ENCODE measurements at regions not wholly inside any gene's neighbourhood (a gene's known extent, or its start where the extent isn't known, plus 50 kb on each side); places are given as distances from the start of the nearest gene placed in this dataset.
A peak's percentile ranks its signal among the peaks of the same experiment; 100 is the strongest.
"Not testable (repeated sequence)": the region's sequence is repeated elsewhere in the genome, so short reads cannot be mapped to it uniquely, and the experiment has no call there.

GRCh38 chr21:14684071-14684470 is 138.0 kb upstream of the SAMSN1 start:
- no peak overlapping the region for H3K4me3 Mint-ChIP-seq
- H3K9me3 Mint-ChIP-seq = peaks cover 2% of the 10 kb centered on the region
- no peak overlapping the region for H3K27ac Mint-ChIP-seq
- peaks cover 22% of the 10 kb centered on the region for H3K4me1 Mint-ChIP-seq
- DNase-seq (ENCODE audit: low spot score in 2 of 2) (no peak), ATAC-seq (no peak)
- no peaks in the 10 kb centered on the region for H3K36me3 Mint-ChIP-seq

DNA sequence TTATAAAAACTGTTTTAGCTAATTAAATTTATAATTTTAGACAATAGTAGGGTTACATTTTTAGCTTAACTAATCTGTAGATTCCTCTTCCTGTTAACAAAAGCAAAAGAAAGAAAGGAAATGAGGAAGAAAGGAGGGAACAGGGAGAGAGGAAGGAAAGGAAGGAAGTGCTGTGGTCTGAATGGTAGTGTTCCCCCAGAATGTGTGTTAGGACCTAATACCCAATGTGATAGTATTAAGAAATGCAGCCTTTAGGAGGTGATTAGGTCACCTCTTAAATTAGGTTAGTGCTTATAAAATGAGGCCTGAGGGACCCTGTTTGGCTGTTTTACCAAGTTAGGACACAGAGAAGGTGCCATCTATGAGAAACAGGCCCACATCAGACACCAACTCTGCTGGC is 136.9 kb upstream of the SAMSN1 start:
- Mint-ChIP-seq H3K9me3 (no peaks in the 10 kb centered on the region), H3K27ac (peak overlapping the region; percentile 11), H3K36me3 (no peaks in the 10 kb centered on the region), H3K4me1 (peaks cover 22% of the 10 kb centered on the region), H3K4me3 (no peak overlapping the region)
- DNase-seq (ENCODE audit: low spot score in 2 of 2) (no peak), ATAC-seq (no peak)

DNA sequence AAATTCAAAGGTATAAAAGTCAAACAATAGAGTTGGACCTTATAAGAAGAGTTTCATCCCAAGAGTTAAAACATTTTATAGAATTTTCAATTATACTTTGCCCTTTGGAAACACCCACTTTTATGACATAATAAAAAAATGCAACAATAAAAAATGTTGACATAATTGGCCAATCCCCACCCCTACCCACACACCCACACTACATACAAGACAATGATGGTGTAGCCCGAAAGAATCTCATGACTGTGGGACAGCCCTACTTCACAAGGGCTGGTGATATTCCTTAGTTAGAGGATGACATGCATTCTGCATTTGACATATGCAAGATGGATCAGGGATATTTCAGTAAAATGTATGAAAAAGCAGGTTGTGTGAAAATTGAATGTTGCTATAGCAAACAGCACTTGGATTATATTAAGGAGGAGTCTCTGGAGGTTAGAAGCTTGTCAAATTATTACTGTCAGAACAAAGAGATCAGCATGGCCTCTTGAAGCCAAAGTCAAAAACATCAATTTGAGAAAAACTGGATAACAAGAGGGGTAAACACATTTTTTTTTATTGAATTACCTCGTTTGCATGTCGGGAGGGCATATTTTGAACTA is 133.0 kb upstream of the SAMSN1 start:
- Mint-ChIP-seq H3K36me3 (no peaks in the 10 kb centered on the region), H3K27ac (no peak overlapping the region), H3K4me1 (peaks cover 31% of the 10 kb centered on the region), H3K4me3 (no peak overlapping the region), H3K9me3 (peaks cover 4% of the 10 kb centered on the region)
- no peak for ATAC-seq
- DNase-seq (ENCODE audit: low spot score in 2 of 2) = no peak

GRCh38 chr21:14677639-14678179 is 131.6 kb upstream of the SAMSN1 start:
- Mint-ChIP-seq H3K4me1 (peaks cover 25% of the 10 kb centered on the region), H3K36me3 (no peaks in the 10 kb centered on the region), H3K4me3 (no peak overlapping the region), H3K27ac (no peak overlapping the region), H3K9me3 (peaks cover 4% of the 10 kb centered on the region)
- DNase-seq (ENCODE audit: low spot score in 2 of 2) = no peak
- no peak for ATAC-seq

- H3K9me3 Mint-ChIP-seq = peaks cover 4% of the 10 kb centered on the region
- peak overlapping the region; percentile 90 for H3K27ac Mint-ChIP-seq
- no peak for DNase-seq (ENCODE audit: low spot score in 2 of 2)
- H3K4me3 Mint-ChIP-seq = no peak overlapping the region
- H3K36me3 Mint-ChIP-seq = no peaks in the 10 kb centered on the region
- peaks cover 25% of the 10 kb centered on the region for H3K4me1 Mint-ChIP-seq
- no peak for ATAC-seq
Measured at GRCh38 chr21:14677013-14677412, 130.9 kb upstream of the SAMSN1 start.

DNA sequence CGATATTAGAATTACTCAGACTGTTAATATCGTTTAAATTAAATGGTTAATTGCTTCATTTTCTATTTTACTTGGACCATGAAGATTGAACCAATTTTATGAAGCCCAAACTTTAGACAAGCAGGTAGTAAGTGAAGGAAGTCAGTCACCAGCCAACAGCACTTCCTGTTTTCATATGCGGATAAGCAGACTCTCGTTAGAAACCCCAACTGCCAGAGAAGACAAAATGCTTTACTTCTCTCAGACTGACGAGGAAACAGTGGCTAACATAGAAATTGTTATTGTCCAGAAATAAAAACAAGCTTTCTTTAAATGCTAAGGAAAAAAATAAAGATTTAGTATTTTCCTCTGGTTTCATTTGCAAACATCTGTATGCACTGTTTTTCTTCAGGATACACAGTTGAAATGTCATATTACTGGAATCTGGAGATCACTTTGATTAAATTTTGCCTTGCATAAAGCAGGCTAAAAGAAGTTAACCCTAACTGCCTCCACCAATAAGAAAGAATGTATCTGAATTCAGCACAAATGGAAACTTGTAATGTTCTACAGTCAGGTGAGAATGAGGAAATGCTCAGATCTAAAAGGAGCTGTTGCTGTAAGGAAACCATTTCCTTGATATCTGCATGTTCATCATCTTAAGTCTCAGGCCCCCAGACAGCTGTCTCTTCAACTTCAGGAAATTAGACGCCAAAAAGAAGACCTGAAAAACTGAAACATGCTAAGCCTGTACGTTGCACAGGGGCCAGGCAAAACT is 129.8 kb upstream of the SAMSN1 start:
- no peak for DNase-seq (ENCODE audit: low spot score in 2 of 2)

GRCh38 chr21:14673649-14674048 is 127.5 kb upstream of the SAMSN1 start:
- Mint-ChIP-seq H3K9me3 (peaks cover 4% of the 10 kb centered on the region), H3K27ac (no peak overlapping the region), H3K36me3 (no peaks in the 10 kb centered on the region), H3K4me1 (peaks cover 20% of the 10 kb centered on the region), H3K4me3 (no peak overlapping the region)
- no peak for DNase-seq (ENCODE audit: low spot score in 2 of 2)
- ATAC-seq = no peak

More for the DNA sequence above, 129.8 kb upstream of the SAMSN1 start:
- H3K4me1 Mint-ChIP-seq = peaks cover 20% of the 10 kb centered on the region
- H3K27ac Mint-ChIP-seq = peak overlapping the region; percentile 90
- no peaks in the 10 kb centered on the region for H3K36me3 Mint-ChIP-seq
- H3K9me3 Mint-ChIP-seq = peaks cover 4% of the 10 kb centered on the region
- H3K4me3 Mint-ChIP-seq = peak overlapping the region; percentile 46
- peak; percentile 65 for ATAC-seq

DNA sequence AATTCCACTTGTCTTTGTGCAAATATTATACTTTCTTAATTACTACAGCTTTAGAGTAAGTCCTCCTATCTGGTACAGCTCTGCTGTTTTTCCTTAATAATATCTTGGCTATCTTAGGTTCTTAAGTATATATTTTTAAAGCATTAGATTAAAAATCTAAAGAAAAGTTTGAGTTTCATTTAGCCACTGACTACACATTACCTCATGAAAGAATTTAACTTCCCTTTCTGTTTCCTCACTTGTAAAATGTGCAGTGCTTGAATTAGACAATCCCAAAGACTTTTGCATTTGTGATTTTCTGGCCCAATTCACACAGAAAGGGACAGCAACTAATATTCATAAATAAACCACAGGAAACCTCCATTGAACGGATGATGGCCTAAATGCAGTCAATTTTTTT is 126.4 kb upstream of the SAMSN1 start:
- H3K4me3 Mint-ChIP-seq = no peak overlapping the region
- no peaks in the 10 kb centered on the region for H3K36me3 Mint-ChIP-seq
- no peak overlapping the region for H3K27ac Mint-ChIP-seq
- H3K4me1 Mint-ChIP-seq = peaks cover 15% of the 10 kb centered on the region
- DNase-seq (ENCODE audit: low spot score in 2 of 2) (no peak), ATAC-seq (no peak)
- H3K9me3 Mint-ChIP-seq = no peaks in the 10 kb centered on the region

- no peaks in the 10 kb centered on the region for H3K4me1 Mint-ChIP-seq
- no peaks in the 10 kb centered on the region for H3K36me3 Mint-ChIP-seq
- no peaks in the 10 kb centered on the region for H3K9me3 Mint-ChIP-seq
- no peak overlapping the region for H3K4me3 Mint-ChIP-seq
- no peak overlapping the region for H3K27ac Mint-ChIP-seq
- no peak for DNase-seq (ENCODE audit: low spot score in 2 of 2)
- ATAC-seq = no peak
Measured at GRCh38 chr21:14670409-14670808, 124.3 kb upstream of the SAMSN1 start.

- DNase-seq (ENCODE audit: low spot score in 2 of 2); H3K4me3 Mint-ChIP-seq; H3K9me3 Mint-ChIP-seq; ATAC-seq; H3K27ac Mint-ChIP-seq; H3K4me1 Mint-ChIP-seq; H3K36me3 Mint-ChIP-seq: not testable (repeated sequence)
Measured at GRCh38 chr21:14669092-14669491, 123.0 kb upstream of the SAMSN1 start.

DNA sequence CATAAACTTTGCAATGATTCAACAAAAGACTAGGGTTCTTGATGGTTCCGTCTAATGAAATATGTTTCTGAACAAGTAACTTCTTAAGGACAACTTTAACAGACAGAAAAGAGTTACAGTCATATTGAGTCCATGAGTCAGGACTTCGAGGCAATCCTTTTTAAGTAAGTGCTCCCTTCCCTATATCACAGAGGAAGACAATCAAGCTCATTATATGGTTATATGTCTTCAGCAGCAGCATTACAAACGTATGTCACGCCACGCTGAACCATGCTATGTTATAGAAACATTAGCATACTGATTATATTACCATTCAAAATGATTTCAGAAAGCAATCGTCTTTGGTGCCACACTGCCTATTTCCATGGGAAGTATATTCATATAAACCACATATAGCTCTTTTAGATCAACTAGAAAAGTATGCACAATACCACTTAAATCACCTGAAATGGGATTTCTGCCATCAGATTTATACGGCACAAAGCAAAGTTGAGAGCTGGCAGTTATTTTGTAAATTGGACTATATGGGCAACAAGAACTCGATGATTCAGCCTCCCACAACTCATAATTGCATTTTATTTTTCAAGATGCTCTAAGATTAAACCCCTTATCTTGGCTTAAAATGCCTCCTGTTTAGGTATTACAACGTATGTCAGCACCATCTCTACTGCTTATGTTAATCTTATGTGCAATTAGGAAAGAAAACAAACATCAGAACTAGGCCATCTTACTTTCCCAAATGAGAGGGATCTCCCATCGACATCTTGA is 111.3 kb upstream of the SAMSN1 start:
- ATAC-seq (no peak), DNase-seq (ENCODE audit: low spot score in 2 of 2) (no peak)
- Mint-ChIP-seq H3K36me3 (no peaks in the 10 kb centered on the region), H3K27ac (no peak overlapping the region), H3K4me3 (no peak overlapping the region), H3K9me3 (no peaks in the 10 kb centered on the region), H3K4me1 (no peaks in the 10 kb centered on the region)

GRCh38 chr21:14646893-14647292 is 100.8 kb upstream of the SAMSN1 start:
- H3K27ac Mint-ChIP-seq = no peak overlapping the region
- peaks cover 12% of the 10 kb centered on the region for H3K9me3 Mint-ChIP-seq
- no peak for ATAC-seq

DNA sequence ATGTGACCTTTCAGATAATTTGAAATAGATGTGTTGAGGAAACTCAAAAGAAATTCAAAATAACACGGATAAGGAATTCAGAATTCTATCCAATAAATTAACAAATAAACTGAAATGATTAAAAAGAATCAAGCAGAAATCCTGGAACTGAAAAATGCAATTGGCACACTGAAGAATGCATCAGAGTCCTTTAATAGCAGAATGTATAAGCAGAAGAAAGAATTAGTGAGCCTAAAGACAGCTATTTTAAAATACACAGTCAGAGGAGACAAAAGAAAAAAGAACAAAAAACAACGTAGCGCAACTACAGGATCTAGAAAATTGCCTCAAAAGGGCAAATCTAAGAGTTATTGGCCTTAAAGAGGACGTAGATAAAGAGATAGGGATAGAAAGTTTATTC is 99.6 kb upstream of the SAMSN1 start:
- Mint-ChIP-seq H3K9me3 (peaks cover 12% of the 10 kb centered on the region), H3K4me3 (no peak overlapping the region), H3K4me1 (no peaks in the 10 kb centered on the region), H3K36me3 (no peaks in the 10 kb centered on the region), H3K27ac (no peak overlapping the region)
- no peak for ATAC-seq
- DNase-seq (ENCODE audit: low spot score in 2 of 2) = no peak

More at GRCh38 chr21:14646893-14647292, 100.8 kb upstream of the SAMSN1 start:
- H3K4me1 Mint-ChIP-seq = no peaks in the 10 kb centered on the region
- DNase-seq (ENCODE audit: low spot score in 2 of 2) = no peak
- H3K4me3 Mint-ChIP-seq = no peak overlapping the region
- H3K36me3 Mint-ChIP-seq = no peaks in the 10 kb centered on the region

GRCh38 chr21:14632359-14632758 is 86.2 kb upstream of the SAMSN1 start:
- Mint-ChIP-seq H3K9me3 (peaks cover 4% of the 10 kb centered on the region), H3K27ac (no peak overlapping the region), H3K4me3 (no peak overlapping the region), H3K36me3 (peaks cover 6% of the 10 kb centered on the region), H3K4me1 (peaks cover 14% of the 10 kb centered on the region)
- DNase-seq (ENCODE audit: low spot score in 2 of 2) (no peak), ATAC-seq (no peak)

GRCh38 chr21:14630556-14631069 is 84.5 kb upstream of the SAMSN1 start:
- Mint-ChIP-seq H3K36me3 (peaks cover 6% of the 10 kb centered on the region), H3K9me3 (peaks cover 2% of the 10 kb centered on the region), H3K4me3 (peak overlapping the region; percentile 43), H3K4me1 (peaks cover 14% of the 10 kb centered on the region), H3K27ac (peak overlapping the region; percentile 91)
- ATAC-seq = peak; percentile 96
- no peak for DNase-seq (ENCODE audit: low spot score in 2 of 2)
